NCI-H2196 treated with DMSO at 0.1 percent for 48 hours (cell line): ENCODE measurements at regions not wholly inside any gene's neighbourhood (a gene's known extent, or its start where the extent isn't known, plus 50 kb on each side); places are given as distances from the start of the nearest gene placed in this dataset.

Source experiments
- DNase-seq: peaks from one replicate; lab custom pipeline; 2025; ENCODE audit not compliant: unreplicated experiment; lab: John Stamatoyannopoulos, UW

DNA sequence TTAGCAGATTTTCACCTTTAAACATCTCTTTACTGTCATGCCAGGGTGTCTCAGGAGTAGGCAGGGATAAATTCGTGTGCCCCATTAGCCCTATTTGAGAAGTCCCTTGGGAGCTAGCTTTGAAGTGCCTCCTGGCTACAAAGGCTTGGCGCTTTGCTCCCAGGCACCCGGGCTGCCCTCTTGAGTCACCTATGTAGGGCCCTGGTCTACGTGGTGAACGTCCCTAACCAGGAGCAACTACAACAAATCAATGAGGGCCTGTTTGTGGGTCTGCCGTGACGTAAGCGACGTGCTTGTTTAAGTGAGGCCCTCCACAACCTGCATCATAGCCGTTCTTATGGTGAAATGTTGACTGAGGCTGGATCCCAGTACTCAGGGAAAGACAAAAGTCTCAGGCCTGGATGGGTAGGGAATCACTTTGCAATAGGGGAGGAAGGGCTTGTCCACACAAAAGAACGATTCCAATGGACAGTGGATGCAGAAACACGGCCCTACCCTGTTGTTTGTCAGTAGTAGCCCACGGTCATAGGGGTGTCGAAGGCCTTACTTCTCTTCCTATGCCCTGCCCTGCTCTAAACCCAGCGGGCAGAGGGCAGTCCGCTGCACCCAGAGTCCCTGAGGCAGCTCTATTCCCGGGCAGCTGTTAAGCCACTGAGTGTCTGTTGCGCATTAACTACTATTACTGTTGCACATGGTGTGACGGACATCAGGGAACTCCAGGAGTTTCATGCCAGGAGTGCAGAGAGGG lies 93.9 kb downstream of the INHBB start:
- DNase-seq = no peak

DNA sequence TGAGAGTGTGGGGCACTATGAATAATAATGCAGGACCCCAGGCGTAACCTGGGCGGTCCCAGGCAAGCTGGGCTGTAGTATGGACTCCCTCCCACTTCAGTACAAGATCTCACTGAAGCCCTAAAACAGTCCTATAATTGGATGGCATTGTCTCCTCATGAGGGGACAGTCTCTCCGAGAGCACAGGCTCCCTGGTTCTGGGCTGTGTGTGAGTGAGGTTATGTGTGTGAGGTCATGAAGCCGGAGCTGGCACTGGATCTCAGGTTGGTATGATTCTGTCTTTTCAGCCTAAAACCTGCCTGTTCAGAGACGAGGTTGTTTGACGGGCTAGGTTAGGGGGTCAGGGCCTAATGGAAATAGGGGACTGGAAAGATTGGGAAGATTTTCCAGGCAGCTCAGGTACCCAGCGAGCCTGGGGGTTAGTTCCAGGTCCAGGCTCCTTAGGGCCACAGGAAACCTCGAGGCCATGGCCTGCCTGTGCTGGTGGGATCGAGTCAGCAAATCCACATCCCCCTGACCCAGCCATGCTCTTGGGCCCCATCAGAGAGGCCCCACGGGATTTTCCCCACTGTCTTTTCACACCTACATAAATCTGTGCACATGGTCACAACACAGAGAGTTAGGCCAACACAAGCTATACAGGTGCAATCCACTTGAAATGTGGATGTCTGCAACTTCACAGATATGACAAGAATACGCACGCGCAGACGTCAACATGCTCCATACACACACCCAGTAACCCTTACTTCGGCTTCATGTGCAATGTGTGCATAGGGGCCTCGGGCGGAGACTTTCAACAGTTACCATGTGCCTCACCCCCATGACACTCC lies 94.8 kb downstream of the INHBB start:
- no peak for DNase-seq

DNA sequence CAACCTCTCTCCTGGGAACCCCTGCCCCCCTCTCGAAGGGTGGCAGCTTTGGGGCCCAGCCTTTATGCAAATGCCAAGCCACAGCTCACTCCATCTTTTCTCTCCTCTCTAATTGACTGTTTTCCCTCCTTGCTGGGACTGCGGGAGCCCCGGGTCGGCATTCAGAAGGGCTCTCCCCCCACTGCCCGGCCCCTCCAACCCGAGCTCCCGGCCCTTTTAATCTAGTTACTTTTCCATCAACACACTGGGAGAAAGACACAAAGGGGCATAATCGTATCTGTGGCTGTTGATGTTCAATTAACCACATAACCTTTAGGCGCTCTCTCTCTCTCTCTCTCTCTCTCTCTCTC lies 95.4 kb downstream of the INHBB start:
- DNase-seq = no peak

DNA sequence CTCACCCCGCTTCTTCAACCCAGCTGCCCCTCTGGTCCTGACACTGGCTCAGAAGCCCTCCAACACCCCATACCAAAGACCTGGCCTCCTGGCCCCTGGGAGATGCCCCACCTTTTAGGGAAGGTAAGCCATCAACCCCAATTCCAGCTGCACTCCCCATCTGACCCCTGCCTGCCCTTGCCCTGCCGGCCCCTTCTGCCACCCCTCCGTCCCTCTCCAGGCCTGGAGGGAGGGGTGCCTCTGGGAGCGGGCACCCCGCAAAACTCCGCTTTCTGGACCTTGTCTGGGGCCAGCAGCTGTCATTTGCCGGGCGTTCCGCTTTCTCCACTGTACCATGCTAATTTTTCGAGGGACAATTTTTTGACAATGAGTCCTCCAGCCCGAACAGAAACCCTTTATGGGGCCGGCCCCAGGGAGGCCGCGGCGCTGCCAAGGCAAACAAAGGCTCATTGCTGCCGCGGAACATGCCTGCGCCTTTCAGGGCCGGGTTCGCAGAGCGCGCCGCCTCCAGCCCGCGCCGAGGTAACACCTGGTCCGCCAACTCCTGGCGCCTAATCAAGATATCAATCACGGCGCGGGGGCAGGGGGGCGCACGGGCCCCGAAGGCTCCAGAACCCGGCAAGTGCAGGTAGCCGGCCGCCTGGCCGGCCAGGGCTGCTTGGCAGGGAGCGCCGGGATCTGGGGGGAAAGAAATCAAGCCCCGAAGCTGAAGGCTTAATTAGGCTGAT lies 96.0 kb downstream of the INHBB start:
- peak; percentile 35 for DNase-seq

DNA sequence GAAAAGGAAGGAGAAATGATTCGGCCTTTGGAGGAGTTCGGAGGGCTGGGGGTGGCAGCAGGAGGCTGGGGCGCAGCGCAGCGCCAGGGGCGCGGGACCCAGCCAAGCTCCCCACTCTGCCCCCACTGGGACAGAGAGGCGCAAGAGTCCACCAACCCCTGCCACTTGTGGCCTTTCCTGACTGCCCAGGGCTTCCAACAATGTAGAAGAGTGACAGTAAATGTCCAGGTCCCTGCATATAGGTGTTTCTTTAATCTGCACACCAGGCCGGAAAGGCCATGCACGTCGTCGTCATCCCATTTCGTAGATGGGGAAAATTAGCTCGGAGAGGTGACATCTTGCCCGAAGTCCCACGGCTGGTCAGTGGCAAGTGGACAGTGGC lies 96.6 kb downstream of the INHBB start:
- DNase-seq = no peak

DNA sequence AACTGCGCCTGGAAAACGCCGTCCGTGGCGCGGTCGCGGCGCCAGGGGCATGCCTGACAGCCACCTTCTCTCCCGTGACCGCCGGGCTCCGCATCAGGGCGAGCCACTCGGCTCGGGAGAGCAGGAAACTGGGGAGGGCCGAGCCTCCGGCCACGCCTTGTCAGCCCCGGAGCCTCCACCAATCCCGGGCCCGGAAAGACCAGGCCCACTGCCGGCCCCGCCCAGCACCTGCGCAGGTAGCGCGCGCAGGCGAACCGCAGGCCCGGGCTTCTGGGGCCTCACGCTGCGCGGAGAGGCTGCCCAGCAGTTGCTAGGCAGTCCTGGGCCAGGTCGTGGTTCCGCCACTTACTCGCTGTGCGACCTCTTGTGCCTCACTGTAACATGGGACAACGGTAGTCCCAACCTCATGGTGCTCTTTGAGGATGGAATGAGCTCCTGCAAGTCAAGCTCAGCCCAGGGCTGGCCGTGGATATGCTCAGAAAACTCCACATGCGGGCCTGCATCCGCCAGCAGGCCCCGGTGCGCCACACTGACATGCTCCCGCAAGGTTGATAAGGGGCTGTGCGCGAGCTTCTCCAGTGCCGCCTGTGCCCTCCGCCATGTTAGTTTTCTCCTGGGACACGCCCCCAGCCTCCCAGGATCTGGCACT lies 97.1 kb downstream of the INHBB start:
- DNase-seq = no peak

DNA sequence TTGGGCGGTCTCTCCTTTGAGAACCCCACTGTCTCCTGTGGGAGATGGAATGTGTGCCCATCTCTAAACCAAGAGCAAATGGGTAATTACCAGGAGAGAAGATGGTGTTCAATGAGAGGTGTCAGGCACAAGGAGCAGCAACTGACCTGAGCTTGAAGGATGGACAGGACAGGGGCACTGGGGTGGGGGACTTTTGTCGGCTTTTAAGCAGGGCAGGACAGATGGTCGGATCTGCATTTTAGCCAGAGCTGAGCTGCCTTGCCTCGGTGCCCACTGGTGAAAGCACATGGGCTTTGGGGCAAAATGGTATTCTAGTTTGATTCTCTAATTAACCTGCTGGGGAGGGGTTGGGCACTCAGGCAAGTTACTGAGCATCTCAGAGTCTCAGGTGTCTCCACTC lies 98.0 kb downstream of the INHBB start:
- no peak for DNase-seq

DNA sequence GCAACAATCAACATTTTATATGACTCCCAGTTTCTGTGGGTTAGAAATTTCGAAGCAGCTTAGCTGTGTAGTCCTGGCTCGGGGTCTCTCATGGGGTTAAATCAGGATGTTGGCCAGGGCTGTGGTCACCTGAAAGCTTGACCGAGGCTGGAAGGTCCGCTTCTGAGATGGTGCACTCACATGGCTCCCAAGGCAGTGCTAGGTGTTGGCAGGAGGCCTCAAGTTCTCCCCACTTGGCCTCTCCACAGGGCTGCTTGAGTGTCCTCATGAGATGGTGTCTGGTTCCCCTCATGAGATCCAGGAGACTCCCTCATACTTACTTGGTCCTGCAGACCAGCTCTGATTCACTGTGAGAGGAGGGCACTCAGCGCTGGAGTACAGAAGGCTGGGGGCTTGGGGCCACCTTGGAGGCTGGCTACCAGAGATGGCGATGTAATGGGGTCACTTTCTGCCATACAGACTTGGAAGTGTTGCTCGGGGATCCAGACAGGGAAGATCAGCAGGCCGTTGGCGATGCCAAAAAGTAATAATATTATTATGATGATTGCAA lies 98.8 kb downstream of the INHBB start:
- no peak for DNase-seq

DNA sequence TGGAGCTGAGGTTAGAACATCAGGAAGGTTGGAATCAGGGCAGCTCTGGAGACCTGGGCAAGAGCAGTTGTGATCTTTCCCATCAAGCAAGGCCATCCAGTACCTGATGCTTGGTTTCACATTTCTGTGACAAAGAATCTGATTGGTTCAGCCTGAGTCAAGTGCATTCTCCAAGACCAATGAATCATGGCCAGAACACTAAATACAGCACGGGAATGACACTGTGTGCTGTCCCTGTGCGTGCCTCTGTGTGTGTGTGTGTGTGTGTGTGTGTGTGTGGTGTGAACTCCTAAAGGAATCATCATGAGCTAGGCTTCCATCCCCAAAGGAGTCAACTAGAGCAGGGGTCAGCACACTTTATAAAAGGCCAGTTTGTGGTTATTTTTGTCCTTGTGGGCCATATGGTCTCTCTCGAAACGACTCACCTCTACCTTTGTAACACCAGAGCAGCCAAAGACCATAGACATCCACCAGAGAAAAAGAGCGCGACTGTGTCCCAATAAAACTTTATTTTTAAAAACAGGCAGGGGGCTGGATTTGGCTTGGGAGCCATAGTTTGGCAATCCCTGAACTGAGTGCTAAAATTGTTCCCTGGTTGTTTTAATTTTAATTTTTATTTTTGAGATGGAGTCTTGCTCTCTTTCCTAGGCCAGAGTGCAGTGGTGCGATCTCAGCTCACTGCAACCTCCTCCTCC lies 99.7 kb downstream of the INHBB start:
- peak; percentile 42 for DNase-seq

DNA sequence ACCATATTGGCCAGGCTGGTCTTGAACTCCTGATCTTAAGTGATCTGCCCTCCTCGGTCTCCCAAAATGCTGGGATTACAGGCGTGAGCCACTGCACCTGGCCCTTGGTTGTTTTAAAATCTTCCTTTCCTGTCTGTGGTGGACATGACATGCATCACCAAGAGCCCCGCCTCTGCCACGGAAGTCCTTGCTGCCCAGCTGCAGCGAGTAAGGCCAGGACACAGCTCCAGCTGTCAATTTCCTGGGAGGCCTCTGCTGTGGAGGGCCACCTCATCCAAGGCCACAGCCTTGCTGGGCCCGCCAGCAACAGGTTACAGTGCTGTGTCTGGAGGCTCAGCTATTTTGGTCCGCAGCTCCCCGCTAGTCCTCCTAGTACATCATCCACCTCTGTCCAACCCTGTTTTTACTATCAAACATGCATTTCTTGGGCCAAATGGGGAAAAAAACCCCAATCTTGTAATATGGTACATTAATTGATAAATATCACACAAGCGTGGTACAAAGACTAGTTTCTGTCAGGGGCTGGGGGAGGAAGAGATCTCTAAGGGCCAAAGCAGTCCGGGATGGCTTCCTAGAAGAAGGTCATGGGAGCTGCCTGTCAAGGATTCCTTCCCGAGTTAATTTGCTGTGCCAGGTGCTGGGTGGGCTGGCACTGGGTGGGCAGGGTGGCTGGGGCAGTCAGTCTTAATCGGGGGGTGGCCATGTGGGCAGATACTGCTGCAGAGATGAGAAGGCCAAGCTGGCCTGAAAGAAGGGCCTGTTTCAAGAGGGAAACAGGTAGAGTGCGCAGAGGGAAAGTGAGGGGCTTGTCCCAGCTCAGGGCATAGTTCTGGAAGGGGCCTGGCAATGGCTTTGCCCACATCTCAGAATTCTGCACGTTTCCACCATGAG lies 100.5 kb downstream of the INHBB start:
- DNase-seq = no peak

DNA sequence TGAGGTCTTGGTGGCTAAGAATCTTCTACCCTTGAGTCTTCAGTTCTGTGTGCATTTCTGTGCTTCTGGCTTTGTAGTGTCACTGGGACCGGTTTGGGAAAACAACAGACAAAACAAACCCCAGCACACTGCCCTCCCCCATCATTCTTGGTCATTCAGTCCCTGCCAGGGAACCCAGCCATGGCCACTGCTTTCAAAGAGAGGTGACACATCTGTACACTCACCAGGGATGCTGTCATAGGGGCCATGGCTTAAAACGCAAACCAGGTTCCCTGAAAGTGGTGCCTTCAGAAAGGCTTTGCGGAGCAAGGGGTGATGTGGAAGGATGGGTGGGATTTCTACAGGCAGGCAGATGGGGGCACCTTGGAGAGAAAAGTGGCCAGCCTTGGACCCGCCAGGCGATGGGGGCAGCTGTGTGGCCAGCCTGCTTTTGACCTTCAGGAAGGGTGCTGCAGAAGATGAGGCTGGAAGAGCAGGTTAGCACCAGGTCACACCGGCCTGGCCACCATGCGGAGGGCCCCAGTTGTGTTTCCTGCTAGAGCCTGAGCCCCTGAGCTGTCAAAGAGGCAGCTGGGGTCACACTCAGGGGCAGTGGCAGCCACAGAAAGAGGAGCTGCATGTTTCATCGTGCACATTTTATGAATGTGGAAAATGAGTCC lies 101.3 kb downstream of the INHBB start:
- DNase-seq = no peak

DNA sequence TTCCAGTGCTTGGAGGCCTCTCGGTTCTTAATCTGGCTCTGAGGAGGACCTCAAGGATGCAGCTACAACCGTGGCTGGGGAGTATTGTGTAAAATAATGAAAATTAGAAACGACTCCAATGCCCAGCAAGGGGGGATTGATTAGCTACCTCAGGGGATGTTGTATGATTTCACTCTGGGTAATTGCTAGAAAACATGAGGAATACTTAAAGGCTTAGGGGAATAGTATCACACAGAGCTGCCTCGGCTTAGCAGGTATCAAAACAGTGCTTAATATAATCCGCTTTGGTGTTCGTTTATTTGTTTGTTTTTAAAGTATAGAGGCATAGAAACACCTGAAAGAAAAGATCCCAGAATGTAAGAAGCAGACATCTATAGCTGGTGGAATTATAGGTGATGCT lies 102.5 kb downstream of the INHBB start:
- DNase-seq = no peak

DNA sequence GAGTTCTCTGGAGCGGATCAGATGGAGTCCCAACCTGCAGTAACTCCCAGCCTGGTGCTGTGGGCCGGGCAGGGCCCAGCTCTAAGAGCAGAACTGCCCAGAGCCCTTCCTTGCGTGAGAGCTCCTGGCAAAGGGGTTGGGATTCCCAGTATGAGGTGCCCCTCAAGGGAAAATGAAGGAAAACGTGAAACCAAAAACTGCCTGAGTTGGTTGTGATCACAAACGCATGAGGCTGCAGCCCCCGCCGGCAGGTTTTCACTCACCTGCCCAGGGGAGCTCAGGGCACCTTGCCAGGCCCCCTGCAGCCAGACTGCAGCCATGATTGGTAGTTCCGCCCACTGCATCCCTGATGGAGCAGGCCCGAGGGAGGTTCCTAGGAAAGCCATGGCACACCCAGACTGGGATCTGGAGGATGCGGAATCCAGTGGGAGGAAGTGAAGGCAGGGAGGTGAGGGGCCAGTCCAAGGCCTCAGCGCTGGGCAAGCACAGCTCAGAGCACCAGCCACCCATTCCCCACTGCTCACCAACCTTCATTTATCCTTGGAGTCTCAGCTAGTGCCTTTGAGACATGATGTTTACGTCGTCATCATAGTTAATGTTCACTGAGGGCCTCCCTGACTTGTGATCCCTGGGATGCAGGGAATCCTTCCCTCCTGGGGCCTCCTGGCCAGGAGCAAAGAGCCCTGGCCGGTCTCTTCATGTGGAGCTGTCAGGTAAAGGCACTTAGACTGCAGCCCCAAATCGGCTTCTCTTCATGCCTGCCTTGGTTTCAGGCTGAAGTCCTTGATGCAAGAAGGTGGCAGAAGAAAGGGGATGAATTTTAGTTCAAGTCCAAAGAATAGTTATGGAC lies 103.2 kb downstream of the INHBB start:
- DNase-seq = no peak

DNA sequence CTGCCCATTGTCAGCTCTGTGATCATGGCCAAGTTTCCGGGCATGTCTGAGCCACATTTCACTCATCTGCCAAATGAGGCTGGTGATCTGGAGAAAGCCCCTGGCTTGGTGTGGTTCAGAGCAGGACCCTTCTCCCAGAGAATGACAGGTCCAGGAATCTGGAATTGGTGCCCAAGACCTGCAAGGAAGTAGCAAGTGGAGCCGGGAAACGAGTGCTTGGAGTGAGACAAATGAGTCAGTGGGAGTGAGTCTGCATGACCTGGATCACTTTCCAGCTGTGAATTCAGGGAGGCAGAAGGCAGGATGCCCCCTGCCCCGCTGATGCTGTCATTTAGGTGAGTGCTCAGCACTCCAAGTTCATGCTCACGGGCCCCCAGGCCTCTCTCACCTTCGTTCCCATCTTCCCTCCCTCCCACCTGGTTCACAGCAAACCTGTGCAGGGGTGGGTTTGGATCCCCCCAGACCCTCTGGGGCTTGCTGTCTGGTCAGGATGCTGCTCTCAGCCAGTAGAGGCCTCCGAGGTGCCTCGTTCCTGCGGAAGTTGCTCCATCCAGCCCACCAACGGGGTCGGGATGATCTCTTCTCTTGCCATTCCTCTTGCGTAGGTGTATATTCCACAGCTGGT lies 104.4 kb downstream of the INHBB start:
- DNase-seq = no peak

DNA sequence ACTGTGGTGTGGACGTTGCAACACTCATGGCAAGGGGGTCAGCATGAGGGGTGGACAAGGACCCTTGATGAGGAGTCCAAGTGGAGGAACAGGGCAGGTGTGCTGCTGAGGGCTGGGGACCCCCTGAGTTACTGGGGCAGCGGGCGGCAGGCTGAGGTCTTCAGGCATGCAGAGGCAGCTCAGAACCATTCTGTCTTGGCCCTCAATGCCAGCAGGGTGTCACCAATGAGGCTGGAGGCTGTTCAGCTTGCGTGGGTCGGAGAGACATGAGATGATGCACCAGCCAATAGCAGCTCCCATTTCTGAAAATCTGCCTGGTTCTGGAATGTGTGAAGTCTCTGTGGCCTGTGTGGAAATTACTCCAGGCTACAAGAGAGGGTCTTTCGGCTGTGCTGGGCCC lies 105.4 kb downstream of the INHBB start:
- no peak for DNase-seq

DNA sequence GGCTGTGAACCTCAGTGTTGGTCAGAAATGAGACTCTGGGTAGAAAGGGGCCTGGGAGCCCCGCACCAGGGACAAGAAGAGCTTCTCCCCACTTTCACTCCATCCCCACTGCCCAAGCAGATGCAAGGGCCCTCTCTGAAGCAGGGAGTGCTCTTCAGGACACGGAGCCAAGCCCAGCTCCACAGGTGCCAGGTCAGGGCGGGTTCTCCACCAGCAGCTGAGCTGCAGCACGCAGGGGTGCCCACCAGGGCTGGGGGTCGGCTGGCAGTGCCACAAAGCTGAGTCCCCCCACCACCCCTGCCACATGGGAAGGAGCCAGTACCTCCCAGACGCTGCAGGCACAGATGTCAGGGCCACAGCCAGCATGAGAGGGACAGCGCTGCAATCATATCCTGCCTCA lies 106.2 kb downstream of the INHBB start:
- DNase-seq = no peak

DNA sequence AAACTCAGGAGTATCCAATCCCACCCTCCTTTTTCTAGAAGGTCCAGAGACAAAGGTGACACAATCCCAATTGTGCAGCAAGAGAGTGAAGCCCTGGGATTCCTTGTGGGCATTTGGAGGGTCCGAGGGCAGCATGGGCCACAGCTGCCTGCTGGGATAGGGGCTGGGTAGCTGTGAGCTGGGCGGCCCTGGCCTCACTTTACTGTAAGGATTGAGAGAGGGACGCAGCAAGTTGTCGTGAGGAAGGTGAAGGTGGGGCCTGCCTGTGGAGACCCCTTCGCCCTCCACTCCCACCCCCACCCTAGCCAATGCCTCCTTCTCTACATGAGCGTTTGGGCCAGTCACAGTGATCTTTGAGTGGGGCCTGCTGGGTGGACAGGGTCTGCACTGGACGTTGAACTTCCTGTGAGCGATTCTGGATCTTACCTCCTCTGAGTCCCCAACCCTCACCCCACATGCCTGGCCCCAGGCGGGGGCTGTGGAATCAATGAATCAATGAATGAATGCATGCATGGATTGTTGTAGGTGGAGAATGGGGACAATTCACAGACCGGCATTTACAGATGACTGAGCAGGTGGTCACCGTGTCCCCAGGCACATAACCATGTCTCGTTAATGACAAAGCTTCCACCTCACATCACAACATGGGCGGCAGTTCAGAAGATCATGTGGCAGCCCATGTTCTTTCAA lies 107.2 kb downstream of the INHBB start:
- DNase-seq = no peak
